Omental fat pad (tissue), 3 donors: ENCODE measurements at regions not wholly inside any gene's neighbourhood (a gene's known extent, or its start where the extent isn't known, plus 50 kb on each side); places are given as distances from the start of the nearest gene placed in this dataset.

Source experiments
- ATAC-seq: fragments of 150-250 bp; one replicate; pipeline ENCODE4 v1.9.1; 2016; ENCODE audit warnings: mild to moderate bottlenecking, moderate library complexity; ENCODE audit not compliant: low FRiP score
- DNase-seq: peaks from one replicate; pipeline ENCODE4 v3.0.0-alpha.2; 2019; ENCODE audit warnings: low spot score
- CTCF ChIP-seq, 3 donors: fragments of 450-650 bp; IDR thresholded peaks; one replicate each; pipeline ENCODE4 v1.5.1; 2016 to 2017; ENCODE audit warnings: antibody characterized with exemption in 3 of 3, mild to moderate bottlenecking in 3 of 3, moderate library complexity in 2 of 3

GRCh38 chr3:57001356-57001755, 59.1 kb upstream of the SPATA12 start:
- ATAC-seq (no peak), DNase-seq (no peak)
- no peak for TF ChIP-seq CTCF (IDR thresholded peaks at IDR 0.05)

GRCh38 chr3:57000012-57000411, 60.5 kb upstream of the SPATA12 start:
- TF ChIP-seq CTCF (IDR thresholded peaks at IDR 0.05): no peak
- ATAC-seq (no peak), DNase-seq (no peak)

- no peak for ATAC-seq
Observed at GRCh38 chr3:56999547-56999946, 60.9 kb upstream of the SPATA12 start.

GRCh38 chr3:56998076-56998529, 62.4 kb upstream of the SPATA12 start:
- DNase-seq (no peak), ATAC-seq (no peak)
- TF ChIP-seq CTCF (IDR thresholded peaks at IDR 0.05): no peak

More at GRCh38 chr3:56999547-56999946, 60.9 kb upstream of the SPATA12 start:
- no peak for TF ChIP-seq CTCF (IDR thresholded peaks at IDR 0.05)
- no peak for DNase-seq

GRCh38 chr3:56997675-56998074, 62.8 kb upstream of the SPATA12 start:
- no peak for DNase-seq
- no peak for TF ChIP-seq CTCF (IDR thresholded peaks at IDR 0.05)
- ATAC-seq: peak; percentile 60

GRCh38 chr3:56997041-56997440, 63.4 kb upstream of the SPATA12 start:
- TF ChIP-seq CTCF (IDR thresholded peaks at IDR 0.05): no peak
- ATAC-seq (no peak), DNase-seq (no peak)

GRCh38 chr3:56994391-56994790, 66.1 kb upstream of the SPATA12 start:
- ATAC-seq: no peak
- DNase-seq: no peak
- no peak for TF ChIP-seq CTCF (IDR thresholded peaks at IDR 0.05)
